ENCODE measurements at regions not wholly inside any gene's neighbourhood (a gene's known extent, or its start where the extent isn't known, plus 50 kb on each side); places are given as distances from the start of the nearest gene placed in this dataset.

GRCh38 chr5:96329289-96329688, 103.8 kb downstream of the PCSK1 start:
- CTCF ChIA-PET: interaction anchor here (0.8 to 3.6 kb wide), 6 partner anchors 8 to 469 kb away, joined by 3 to 17 read pairs (median 8); no protein-coding TSS in a partner anchor
- no peak overlapping the region for H2AFZ ChIP-seq (ENCODE audit: control insufficient read depth, low read depth, low read length)
- no peaks in the 10 kb centered on the region for H4K20me1 ChIP-seq (ENCODE audit: control insufficient read depth, insufficient read depth)
- H3K27me3 ChIP-seq (replicated peaks in 1 of 2; ENCODE audit: control insufficient read depth in 2 of 2, insufficient read depth in 2 of 2, low read length in 1 of 2): no peaks in the 10 kb centered on the region; a peak in 1 of 4 replicates
- SMC1A ChIA-PET (ENCODE audit: uncharacterized antibody, unreplicated experiment): interaction anchor here (0.6 to 3.9 kb wide), 17 partner anchors 9 to 480 kb away, joined by 3 to 14 read pairs (median 3); no protein-coding TSS in a partner anchor
- TF ChIP-seq TAF1 (IDR thresholded peaks at IDR 0.05; ENCODE audit: borderline replicate concordance, low read depth, low read length) (no peak), TCF7 (IDR thresholded peaks at IDR 0.05; ENCODE audit: borderline replicate concordance) (no peak), USF2 (IDR thresholded peaks at IDR 0.05; ENCODE audit: borderline replicate concordance, low read depth, low read length) (no peak), EGR1 (IDR thresholded peaks at IDR 0.05; ENCODE audit: borderline replicate concordance in 1 of 2, low read depth in 2 of 2, low read length in 2 of 2) (no peak), ZNF622 (IDR thresholded peaks at IDR 0.05) (no peak), ZNF217 (IDR thresholded peaks at IDR 0.05) (no peak), RELA (IDR thresholded peaks at IDR 0.05; ENCODE audit: borderline replicate concordance, partially characterized antibody) (no peak), POU2F2 (IDR thresholded peaks at IDR 0.05; ENCODE audit: borderline replicate concordance, low read depth, low read length) (no peak), ZSCAN29 (IDR thresholded peaks at IDR 0.05) (no peak), IRF4 (IDR thresholded peaks at IDR 0.05; ENCODE audit: low read depth, low read length) (no peak), STAT1 (conservative IDR thresholded peaks at IDR 0.05) (no peak), ZNF24 (IDR thresholded peaks at IDR 0.05) (no peak)
- no peak overlapping the region for H3K27ac ChIP-seq (ENCODE audit: control insufficient read depth, insufficient read depth)
- POLR2A ChIA-PET: no interaction called here
- H3K4me3 ChIP-seq: no peak overlapping the region
- in situ Hi-C loops (cut with MboI): no loop called here
- DNase-seq (ENCODE audit: low read depth, low spot score) (no peak), FAIRE-seq (no peak), ATAC-seq (no peak)
- H3K4me2 ChIP-seq (ENCODE audit: control insufficient read depth, insufficient read depth): no peak overlapping the region
- BruUV-seq (replicated peaks): no TSS peak
- 100% methylated on average over 1 of the region's 1 CpG for WGBS (ENCODE audit: insufficient coverage, insufficient replicate concordance, low lambda C conversion rate, missing lambda C conversion rate)
- intact Hi-C loops (cut with micrococcal nuclease; ENCODE audit: unreplicated experiment): no loop called here
- peaks cover 5% of the 10 kb centered on the region; the same call in 1 of the 2 replicates for H3K4me1 ChIP-seq (ENCODE audit: control insufficient read depth, insufficient read depth, low read length)
- RAD21 ChIA-PET (ENCODE audit: unreplicated experiment): interaction anchor here (1.1 to 3.7 kb wide), 3 partner anchors 8 to 469 kb away, joined by 3 to 11 read pairs (median 4); no protein-coding TSS in a partner anchor
- no peaks in the 10 kb centered on the region for H3K36me3 ChIP-seq (ENCODE audit: control insufficient read depth in 2 of 2, insufficient read depth in 2 of 2, low read length in 1 of 2)
- H3K9me3 ChIP-seq (replicated peaks; ENCODE audit: control insufficient read depth, insufficient read depth, low read length): no peaks in the 10 kb centered on the region
- no peak overlapping the region for H3K9ac ChIP-seq (ENCODE audit: control insufficient read depth, insufficient read depth, low read length)
- H3K79me2 ChIP-seq (ENCODE audit: control insufficient read depth, insufficient read depth, low read length): no peaks in the 10 kb centered on the region
